ENCODE measurements at regions not wholly inside any gene's neighbourhood (a gene's known extent, or its start where the extent isn't known, plus 50 kb on each side); places are given as distances from the start of the nearest gene placed in this dataset.

DNA sequence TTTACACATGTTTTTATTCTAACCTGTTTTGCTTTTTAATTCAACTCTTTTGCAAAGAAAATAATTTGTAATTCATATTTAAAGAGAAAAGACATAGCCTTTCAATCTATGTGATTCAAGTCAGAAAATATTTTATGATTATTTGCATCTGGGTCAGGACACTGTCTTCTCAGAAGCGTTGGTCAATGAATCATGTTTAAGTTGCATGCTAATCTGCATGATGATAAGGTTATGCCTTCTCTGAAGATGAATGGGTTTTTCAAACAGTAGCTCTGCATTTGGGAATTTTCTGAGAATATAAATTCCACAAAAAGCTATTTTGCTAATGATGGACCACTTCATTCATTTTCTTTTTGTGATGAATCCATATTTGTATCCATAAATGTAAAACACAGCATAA, 282.5 kb downstream of the TMA16 start:
- no peak for DNase-seq

DNA sequence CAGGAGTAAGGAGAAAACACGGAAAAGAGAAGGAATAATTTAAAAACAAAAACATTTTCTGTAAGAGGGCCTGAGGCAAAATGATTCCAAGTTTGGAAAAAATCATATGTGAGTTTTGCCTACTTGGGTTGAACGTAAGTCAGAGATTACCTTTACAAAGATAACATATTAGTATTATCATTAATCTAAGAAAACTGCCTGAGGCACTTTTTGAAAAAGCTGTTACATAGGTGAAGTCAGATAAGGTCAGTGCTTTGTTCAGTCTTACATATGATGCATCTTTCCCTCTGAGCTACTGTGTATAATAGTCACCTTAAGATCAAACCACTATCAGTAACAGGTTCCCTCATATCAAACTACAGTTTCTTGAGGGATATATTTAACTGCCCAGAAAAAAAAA, 287.2 kb downstream of the TMA16 start:
- DNase-seq, result no peak

DNA sequence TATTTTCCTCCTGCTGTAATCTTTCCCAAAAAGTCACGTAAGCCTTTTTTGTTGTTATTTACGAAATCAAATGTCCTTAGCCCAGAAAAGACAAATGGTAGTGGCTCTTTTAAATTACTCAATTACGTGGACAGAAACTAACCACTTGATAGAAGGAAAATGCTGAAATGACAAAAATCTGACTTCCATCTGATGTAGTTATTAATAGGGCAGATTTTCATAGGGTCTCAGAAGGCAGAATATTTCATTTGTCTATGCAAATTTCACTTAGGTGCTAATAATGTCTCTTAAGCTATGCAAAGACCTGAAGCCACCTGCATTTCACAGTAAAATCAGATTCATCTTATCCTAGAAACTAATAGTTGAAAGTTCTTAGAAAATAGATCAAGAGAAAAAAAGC, 295.7 kb downstream of the TMA16 start:
- no peak for DNase-seq

DNA sequence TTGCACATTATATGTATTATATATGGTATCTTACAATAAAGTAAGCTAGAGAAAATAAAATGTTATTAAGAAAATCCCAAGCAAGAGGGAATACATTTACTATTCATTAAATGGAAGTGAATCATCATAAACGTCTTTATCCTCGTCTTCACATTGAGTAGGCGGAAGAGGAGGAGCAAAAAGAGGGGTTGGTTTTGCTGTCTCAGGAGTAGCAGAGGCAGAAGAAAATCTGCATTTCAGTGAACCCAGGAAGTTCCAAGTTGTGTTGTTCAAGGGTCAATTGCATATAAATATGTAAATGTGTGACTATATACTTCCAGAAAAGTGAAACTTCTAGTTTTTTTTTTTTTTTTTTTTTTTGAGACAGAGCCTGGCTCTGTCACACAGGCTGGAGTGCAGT, 301.4 kb downstream of the TMA16 start:
- no peak for DNase-seq

DNA sequence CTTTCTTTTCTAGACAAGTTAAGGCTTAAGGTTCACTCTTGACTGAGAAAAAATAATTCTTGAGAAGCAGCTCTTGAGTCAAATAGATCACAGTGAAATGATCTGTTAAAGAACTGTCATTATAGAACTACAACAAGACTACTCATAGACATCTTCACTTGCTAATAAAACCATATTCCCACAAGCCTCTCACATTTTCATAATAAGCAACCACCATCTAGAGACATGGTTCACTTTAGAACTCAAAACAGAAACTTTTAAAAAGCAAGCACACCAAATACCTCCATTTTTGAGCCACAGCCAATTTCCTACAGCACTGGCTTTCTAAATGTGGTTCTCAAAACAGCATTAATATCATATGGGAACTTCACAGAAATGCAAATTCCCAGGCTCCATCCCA, 309.5 kb downstream of the TMA16 start:
- no peak for DNase-seq

DNA sequence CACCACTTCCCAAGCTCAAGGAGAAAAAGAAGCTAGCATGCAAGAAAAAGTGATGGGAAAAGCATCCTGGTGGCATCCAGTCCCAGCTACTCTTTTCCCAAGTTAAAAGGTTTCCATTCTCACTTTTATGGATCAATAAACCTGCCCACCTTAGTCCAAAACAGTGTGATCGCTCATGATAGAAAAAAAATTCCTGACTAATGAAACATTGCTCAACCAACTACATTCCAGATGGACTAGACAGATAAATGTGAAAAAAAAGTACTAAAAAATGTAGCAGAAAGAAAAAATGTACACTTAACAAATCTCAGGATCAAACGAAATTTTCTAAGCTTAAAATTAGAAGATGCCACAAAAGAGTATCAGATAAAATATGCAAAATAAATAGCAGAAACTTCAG, 312.2 kb downstream of the TMA16 start:
- DNase-seq, result no peak

DNA sequence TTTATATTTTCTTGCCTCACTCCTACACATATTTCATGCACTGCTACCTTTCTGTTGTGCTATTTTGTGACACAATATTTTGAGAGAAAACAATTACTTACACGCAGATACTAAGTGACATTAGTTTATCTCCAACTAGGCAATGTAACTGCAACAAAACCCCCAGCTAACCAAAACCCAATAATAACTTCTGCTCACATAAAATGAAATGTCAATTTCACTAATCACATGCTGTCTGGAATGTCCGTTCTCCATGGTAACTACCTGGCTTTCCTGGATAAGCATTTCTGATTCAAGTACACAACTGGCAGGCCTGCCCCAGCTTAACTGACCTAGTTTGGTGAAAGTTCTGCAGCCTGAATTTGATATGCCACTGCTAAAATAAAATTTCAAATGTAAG, 313.5 kb downstream of the TMA16 start:
- no peak for DNase-seq

DNA sequence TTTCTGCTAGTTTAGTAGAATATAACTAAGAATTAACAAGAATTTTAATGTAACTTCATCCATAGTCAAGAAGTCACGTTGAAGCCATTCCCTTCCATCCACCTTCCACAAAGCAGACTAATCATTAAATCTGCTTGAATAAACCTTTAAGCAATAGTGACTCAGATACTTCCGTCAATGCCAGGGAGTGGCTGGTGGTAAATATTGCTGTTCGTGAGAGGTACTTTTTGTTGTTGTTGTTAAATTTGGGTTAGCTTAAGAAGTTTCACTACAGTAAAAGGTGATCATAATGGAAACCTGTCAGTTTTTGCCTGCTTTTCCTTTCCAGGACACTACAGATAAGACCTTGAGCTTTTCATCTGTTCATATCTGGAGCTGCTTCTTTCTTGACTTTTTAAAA, 316.3 kb downstream of the TMA16 start:
- DNase-seq, result no peak

DNA sequence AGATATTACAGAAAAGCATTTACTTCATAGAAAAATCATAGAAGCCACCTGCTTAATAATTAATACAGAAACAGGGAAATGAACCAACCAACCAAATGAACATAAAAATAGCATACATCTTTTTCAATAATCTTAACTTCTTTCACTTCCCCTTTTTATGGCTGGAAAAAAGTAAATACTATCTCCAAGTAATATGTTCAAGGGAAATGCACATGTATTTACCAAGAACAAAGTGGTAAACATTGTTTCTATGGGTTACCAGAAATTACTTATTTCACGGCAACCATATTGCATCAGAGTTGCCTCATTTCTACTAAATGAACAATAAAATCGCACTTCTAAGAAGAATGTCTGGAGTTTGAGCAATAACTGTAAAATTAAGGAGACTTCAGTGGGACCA, 321.3 kb downstream of the TMA16 start:
- DNase-seq, result no peak

DNA sequence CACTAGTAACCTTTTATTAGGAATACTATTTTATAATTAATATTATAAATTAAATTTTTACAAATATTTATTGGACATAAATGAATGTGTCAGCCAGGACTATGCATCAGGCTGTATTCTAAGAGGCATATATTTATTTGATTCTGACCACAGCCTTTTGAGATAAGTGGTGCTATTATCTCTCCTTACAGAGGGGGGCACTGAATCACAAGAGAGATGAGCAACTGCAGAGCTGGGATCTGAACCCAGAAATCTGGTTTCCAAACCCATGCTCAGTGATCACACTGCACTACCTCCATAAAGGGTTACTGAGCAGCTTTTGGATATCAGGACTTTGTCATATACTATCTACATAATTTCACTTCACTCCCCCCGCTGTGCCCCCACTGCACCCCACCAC, 322.0 kb downstream of the TMA16 start:
- no peak for DNase-seq

DNA sequence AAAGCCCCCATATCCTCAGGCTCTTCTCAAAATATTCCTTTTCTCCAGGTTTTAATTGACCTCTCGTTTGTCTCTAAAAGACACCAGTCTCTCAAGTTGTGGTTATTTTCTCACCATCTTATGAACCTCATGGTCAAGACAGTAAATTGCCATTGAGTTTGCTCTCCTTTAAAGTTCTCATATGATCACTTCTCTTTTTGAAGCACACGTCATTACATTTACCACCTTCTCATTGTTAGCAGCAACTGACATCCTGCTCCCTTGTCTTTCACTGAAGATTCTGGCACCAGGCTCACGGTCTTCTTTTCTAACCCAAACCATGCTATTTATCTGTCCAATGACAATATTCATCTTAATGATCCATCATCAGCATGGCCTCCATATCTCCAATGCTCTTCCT, 324.2 kb downstream of the TMA16 start:
- no peak for DNase-seq

DNA sequence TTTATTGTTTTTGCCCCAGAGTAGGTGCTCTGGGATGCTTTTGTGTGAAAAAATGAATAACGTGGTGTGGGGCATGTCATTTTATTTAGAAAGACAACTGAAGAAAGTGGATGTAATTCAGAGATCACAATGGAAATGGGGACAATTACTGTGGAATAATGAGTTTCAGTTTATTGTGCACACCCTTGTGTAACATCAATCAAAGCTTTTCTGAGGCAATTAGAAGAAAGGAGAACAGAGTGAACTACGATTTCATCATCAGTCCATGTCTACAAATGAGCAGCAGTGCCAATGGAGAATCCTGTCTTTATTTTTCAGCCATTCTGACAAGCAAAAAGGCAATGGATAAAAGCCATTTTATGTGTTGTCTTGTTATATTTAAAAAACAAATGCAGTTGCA, 339.2 kb downstream of the TMA16 start:
- no peak for DNase-seq

DNA sequence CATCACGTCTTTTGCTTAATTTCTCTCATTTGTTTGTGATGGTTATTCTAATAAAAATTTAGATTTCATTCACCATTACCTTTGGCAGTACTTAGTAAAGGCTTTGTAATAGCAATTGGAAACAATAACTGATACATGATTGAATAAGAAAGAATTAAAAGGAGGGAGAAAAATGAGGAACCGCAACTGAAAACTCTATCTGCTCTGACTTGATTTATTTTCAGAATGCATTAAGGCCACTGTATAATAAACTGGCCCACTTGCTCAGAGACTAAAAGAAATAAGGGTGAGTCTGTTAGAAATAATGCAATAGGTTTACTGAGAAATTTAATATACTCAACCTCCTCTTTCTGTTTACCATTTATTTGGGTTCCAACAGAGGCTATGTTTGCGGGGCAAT, 351.5 kb downstream of the TMA16 start:
- no peak for DNase-seq

DNA sequence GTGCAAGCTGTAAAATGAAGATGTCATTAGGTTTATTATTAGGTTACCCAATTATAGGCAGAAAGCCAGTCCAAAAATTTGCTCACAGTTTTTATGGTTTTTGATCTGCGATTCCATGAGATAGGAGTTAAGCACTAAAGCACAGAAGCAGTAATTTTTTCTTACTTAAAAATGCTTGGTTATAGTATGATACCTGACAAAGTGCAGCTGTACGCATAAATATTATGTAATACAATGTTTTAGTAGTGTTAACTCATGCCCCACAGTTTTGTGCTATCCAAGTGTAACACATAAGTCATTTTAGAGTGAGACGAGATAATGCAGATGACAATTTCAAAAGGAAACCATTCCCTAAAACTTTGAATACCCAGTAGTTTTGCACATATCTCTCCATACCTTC, 357.8 kb downstream of the TMA16 start:
- DNase-seq, result no peak

DNA sequence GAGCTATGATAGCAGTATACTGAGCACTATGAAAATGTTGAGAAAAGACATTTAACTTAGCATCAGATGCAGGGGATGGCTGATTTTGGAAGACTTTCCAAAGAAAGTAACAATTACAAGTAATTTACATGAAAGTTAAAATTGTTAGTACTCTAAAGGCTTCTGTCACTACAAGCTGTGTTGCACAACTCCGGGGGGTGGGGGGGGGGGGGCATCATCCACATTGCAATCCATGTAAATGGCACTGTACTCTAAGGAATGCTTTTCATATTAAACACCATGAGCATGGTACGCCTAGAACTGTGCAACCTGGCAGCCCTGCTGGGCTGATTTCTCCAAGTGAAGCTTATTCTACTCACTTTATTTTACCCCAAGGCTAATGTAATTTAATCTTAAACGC, 363.4 kb downstream of the TMA16 start:
- DNase-seq, result no peak

DNA sequence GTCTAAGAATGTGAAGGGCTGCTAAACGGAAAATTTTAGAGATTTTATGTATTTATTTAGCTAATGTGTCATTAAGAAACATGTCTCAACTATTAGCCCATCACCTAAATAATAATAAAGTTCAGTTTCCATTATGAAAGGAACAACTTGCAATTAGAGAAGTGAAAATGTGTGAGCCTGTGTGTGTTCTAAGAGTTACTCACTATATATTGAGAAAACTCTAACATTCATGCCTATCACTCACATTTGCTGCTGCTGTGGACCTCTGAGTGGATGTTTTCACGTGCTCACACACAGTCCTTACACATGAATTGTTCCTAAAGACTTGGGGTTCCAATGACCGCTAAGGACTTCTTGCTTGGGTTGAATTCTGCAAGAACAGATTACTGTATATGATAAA, 364.0 kb downstream of the TMA16 start:
- DNase-seq, result no peak

DNA sequence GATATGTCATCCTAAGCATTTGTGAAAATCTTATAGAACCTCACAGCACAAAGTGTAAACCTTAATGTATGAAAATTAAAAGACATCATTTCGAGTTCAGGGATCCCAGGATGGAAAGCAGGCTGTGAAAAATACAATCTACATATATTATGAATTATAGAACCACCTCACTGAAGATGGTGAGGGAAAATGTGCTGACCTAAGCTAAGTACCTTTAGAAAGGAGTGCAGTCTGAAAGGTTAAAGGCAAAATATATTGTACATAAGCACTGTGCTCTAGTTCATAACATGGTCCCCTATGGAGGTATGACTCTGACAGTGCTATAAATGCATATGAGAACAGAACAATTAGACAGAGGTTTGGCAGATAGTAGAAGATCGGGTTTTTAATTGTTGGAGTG, 368.6 kb downstream of the TMA16 start:
- DNase-seq, result no peak

DNA sequence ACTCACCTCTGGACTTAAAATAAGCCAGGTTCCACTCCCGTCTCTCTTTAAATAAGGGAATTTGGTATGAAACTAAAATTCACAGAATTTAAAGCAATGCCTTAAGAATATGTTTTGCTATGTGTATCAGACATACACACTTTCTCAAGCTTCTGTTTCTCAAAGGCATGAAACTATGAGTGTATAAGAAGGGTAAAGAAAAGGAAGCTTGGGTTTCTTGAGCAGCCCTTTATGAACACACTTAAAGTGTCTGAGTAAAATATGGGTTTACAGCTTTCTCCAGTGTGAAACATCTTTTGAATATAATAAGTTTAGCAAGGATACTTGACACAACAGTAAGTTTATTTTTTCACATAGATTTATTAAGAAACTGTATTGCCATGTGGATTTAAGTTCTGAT, 370.5 kb downstream of the TMA16 start:
- no peak for DNase-seq

DNA sequence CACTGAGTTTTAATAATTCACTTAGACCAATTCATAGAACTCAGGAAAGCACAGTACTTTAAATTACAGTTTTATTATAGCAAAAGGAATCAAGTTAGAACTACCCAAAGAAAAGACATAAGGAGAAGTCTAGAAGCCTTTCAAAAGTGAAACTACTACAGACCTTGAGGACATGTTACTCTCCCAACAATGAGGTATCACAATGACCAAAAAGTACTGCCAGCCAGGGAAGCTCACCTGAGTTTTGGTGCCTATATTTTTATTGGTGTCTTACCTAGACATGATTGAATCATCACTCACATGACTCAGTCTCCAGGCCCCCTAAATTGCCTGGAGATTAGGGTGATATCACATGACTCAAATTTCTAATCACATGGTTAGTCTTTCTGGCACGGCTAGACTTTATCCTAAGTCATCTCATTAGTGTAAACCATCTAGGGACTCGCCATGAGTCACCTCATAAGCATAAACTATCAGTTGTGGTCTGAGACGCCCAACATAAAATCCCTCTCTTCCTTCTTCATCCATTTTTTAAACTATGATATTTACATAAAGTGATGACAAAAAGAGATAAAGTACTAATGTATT, 372.3 kb downstream of the TMA16 start:
- no peak for DNase-seq

DNA sequence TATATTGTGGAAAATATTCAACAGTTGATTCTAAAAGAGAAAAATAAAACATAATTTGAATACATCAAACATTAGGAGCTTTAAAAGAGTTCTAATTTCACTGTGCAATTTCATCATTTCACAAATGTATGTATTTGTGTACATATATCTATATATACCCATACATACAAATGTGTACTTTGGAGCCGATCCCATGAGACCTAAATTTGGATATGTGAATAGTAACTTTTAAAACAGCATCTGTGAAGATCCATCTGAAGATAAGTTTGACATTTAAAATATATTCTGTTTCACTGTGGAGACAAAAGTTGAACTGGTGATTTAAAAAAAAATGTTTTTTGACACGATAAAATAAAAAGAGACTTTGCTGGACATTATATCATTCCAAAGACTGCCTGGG, 374.0 kb downstream of the TMA16 start:
- DNase-seq, result no peak

DNA sequence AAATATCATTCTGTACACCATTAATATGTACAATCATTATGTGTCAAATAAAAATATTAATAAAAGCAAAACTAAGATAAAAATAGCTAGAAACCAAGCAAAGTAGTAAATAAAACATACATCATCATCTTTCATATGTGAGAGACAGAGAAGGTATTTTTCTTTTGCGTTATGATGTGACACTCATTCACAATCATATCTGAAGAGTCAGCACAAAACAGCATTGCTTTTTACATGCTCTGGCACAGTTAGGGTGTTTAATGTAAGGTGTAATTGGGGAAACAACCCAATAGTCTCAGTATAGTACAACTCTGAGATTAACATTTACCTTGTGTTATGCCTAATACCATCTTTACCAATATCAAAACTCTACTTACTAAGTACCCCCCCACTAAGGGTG, 376.6 kb downstream of the TMA16 start:
- no peak for DNase-seq

DNA sequence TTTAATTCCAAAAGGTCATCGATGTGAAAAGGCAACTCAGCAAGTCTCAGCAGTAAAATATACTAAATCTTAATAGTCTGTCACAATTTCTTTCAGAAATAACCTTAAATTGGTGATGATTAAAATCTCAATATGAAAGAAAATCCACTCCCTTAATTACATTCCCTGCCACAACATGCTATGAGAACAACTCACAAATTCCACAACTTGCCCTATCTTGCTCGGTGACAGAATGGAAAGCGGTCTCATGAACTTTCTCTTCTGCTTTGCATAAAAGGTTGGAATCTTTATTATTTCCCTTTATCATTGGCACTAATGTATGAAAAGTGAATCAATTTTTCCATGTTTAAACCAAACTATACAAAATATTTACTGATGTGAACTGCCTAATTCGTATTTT, 380.8 kb downstream of the TMA16 start:
- no peak for DNase-seq

DNA sequence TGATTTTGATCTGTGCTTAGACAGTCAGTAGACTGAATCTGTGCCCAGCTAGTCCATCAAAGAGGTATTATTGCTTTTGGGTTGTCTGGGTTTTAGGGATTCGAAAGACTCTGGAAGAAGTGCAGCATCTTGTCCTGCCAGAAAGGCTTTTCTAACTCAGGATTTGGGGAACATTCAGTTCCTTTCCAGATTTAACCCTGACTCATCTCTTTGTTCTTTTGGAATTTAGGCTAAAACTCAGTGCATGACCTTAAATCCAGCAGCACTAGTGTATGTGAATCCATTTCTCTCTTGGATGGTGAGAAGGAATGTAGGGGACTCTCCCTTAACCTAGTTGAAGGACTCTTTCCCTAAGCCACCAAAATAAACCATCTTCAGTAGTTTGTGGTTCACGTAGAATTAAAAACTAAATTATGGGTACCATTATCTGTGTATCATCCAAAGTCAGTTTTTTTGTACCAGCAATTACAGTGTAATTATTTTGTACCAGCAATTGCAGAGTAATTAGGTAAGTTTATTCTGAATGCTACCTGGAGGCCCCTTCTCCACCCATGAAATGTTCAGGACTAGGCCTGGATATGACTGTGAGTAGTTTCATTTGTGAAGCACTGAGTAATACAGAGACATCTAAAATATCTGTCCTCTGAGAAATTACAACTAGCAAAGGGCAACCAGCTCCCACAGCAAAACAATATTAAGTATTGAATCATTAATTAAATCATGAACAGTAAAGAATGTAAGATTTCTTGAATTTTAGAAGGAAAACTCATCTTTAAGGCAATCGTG, 384.0 kb downstream of the TMA16 start:
- DNase-seq, result no peak

DNA sequence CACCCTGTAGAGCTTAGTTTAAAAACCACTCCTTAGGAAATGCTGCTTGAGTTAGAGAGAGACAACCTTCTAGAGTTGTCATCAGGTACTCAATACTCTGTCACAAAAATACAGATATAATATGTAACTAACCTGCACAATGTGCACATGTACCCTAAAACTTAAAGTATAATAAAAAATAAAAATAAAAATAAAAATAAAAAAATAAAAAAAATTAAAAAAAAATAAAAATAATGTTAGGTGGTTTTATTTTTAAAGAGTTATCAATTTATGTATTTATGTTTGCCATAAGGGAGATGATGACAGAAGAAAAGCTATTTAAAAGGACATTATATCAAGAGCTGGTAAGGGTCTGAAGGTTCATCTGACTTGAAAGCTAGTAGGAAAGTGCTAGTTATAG, 397.9 kb downstream of the TMA16 start:
- no peak for DNase-seq

DNA sequence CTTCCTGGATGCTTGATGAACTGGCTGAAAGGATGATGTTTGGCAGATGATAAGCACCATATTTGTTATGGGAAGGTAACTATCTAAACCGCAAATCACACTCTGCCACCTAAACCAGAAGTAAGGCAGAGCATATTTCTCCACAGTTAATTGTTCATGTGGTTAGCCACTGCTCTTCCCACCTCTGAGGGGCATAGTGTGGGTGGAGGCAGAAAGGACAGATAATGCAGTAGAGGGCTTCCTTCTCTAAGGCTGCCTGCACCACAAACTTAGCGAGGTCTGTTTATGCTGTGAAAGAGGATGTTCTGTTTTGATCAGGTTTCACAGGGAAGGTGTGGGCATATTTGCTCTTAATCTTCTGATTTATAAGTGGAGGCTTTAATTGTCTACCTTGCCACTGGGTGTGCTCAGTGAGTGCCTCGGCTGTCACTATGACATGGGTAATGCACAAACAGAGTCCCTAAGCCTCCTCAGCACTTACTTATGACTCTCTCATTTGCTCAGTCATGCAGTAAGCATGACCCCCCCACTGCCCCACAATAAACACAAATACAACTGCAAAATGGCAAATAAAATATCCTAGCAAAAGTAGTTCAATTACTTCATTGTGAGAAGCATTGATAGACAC, 401.0 kb downstream of the TMA16 start:
- DNase-seq, result peak; percentile 0
